IPS-11a (cell line): ENCODE measurements at regions not wholly inside any gene's neighbourhood (a gene's known extent, or its start where the extent isn't known, plus 50 kb on each side); places are given as distances from the start of the nearest gene placed in this dataset.

Source experiments
- H3K4me3 ChIP-seq: one replicate; pipeline ENCODE4 v1.5.1; 2013; ENCODE audit warnings: low read depth, low read length, control low read depth

DNA sequence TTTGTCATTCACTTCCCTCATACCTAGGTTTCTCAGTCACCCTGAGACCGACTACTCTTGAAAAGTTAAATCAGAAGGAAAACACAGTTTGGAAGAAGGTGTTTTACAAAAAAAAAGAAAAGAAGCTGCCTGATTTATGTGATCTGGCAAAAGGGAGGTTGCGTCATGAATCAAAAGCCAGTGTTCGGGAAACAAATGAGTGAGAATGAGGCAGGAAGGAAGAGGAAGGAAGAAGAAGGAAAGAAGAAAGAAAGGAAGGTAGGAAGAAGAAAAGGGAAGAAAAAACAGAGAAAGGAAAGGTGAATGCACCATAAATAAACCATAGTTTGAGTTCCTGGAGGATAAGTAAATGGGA, 314.6 kb downstream of the BLID start:
- H3K4me3 ChIP-seq = no peak overlapping the region

DNA sequence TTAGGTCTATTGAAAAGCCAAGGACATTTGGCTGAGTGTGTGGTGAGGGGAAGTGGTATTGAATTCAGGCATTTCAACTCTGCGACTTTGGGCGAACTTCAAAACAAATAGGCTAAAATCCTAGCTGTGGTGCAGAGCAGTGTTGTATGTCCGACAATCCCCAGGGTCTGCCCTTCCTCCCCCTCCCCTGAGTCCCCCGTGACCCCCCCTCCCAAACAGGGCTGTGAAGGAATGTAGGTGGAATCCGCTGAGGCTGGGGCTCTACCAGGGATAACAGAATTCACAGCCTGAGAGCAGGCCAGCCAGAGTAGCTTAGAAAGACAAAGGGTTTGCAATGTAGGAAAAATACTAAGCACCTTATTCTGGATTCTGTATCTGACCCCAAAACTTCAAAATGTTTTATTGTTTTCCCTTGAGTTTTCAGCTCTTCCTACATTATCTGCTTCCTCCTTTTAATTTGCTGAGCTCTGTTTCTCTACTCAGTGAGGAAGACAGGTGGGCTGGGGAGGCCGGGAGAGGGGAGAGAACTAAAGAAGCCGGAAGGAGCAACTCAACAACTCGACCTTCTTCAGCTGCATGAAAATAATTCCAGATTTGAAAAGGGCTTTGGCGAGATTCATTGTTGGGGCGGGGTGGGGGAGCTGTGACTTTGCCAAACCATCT, 315.2 kb downstream of the BLID start:
- no peak overlapping the region for H3K4me3 ChIP-seq

DNA sequence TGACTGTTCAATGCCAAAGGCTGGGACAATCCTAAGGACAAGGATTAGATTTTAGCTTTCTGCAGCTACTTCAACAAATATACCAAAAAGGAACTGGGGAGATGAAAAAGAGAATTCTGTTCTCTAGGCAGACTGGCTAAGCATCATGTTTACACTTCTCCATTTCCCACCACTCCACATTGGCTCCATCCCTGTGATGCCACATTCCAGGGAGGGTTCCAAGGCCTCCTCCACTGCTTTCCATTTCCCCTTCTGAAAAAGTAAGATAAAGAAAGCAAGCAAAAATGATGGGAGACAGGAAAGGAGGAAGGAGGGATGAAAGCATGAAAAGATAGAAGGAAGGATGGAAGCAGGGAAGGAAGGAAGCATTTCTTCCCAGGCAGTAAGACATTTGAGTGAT, 315.8 kb downstream of the BLID start:
- no peak overlapping the region for H3K4me3 ChIP-seq

DNA sequence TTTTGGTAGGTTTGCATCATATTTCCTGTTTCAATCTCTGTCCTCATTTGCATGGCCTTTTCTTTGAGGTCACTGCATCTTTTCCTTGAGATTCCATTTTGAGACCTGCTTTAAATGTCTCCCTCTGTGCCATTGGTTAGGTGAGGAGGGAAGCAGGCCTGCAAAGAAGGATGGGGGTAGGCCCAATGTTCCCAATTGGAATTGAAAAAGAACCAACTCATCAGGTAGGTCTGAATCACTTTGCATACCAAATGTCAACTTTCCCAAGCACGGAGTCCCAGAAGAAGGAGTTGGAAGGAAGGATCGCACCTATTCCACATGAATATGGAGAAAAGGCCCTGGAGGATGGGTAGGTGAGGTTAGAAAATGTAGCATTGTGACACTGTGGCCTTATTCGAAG, 318.5 kb downstream of the BLID start:
- H3K4me3 ChIP-seq = no peak overlapping the region

DNA sequence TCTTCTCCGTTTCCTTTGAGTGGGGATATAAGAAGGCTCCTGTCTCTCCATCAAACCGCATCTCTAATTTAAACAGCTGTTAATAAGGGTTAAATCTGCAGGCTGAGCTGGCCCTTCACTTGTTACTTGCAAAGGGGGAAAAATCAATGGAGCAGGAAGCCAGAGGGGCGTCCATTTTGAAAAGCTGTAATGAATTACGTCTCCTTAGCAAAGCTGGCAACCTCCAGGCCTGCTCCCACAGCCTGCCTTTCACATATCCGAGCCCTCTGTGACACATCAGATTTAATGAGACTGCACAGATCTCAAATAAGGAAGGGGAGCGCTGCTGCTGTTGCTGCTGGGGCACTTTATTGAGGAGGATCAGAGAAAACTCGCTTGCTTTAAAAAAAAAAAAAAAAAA, 320.8 kb downstream of the BLID start:
- H3K4me3 ChIP-seq = no peak overlapping the region

DNA sequence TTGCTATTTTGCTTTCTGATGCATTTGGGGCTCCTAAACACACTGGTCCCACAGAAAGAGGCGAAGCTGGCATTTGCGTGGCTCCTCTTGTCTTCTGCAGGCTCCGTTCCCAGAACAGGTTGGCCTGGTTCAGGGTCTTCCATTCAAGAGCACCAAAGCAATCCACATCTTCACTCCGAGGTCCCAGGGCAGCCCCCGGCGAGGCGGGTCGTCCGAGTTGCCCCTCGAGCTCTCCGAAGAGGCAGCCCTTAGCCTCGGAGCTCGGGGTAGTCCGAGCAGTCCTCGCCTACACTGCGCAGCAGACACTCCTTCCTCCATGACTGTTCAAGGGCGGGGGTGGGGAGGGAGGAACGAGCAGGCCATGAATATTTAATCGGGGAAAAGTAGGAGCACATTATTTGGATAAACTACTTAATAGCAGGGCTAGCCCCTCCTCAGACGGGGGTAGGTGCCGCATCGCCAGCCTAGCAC, 321.3 kb downstream of the BLID start:
- no peak overlapping the region for H3K4me3 ChIP-seq

DNA sequence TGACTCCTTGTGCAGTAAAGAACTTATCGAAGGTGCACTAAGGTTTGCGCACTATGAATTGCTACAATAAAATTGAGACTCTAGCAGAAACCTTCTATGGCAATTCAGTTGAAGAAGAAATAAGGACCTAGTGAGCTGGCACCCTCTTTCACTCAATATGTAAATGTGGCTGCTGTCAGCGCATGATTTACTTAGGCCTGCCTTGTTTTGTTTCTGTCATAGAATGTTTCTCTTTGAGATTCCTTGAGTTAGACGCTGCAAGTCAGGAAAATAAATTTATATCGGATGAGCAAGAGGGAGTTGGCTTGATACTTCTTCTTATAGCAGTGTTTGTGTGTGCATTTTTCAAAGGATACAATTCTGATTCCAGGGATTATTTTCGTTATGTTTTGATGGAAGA, 322.1 kb downstream of the BLID start:
- no peak overlapping the region for H3K4me3 ChIP-seq

DNA sequence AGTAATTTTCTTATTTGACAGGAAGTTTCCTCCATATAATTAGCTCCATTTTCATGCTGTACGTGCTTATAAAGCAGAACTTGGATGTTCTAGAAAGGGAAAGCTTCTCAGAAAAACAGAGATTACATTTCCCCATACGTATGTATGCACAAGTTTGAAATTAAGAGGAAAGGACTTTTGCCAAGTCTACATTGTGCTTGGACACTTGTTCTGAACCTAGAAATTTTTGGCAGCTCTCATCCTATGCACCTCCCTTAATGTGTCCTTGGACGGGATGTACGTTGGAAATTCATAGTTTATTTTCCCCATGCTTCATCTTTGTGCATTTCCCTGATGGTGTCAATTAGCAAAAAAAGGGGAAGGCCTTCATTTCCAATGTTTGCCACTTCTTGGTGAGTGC, 322.7 kb downstream of the BLID start:
- no peak overlapping the region for H3K4me3 ChIP-seq

DNA sequence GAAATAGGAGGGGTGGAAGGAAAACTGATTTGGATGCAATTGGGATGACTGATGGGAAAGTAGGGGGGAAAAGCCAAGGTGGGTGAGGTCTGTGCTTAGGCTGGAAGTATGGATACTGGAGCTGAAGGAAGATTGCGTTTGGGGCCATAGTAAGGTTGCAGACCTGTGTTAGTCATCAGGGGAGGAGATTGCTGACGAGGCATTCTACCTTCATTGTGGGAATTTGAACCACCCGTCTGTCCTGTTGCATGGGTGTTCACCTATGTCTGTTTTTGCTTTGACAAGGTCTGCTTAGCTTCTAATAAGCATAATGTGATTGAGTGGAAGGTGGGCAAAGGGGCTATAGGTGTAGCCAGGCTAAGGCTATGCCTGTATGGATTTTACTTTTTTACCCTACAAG, 323.8 kb downstream of the BLID start:
- no peak overlapping the region for H3K4me3 ChIP-seq

DNA sequence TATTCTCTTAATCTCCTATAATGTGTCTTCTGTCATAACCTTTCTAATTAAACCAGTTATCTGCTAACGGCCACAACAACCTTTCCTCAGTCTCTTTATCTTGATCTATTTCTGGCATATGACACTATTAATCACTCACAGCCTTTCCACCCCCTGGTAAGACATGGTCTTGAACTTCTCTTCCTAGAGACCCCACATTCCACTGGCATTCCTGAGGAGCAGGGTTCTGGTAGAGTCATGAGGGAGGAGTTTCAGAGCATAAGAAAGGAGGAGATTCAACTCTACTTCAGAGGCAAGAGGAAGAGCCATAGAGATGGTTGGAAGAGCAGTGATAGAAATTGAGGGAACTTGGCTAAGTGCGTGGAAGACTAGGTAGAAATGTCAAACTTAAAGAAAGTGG, 325.6 kb downstream of the BLID start:
- H3K4me3 ChIP-seq = no peak overlapping the region

DNA sequence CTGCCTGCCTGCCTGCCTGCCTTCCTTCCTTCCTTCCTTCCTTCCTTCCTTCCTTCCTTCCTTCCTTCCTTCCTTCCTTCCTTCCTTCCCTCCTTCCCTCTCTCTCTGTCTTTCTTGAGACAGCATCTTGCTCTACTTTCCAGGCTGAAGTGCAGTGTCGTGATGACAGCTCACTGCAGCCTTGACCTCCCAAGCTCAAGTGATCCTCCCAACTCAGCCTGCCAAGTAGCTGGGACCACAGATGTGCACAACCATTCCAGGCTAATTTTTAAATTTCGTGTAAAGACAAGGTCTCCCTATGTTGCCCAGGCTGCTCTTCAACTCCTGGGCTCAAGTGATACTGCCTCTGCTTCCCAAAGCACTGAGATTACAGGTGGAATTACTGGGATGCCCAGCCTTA, 328.2 kb upstream of the SORL1-AS1 start:
- no peak overlapping the region for H3K4me3 ChIP-seq

DNA sequence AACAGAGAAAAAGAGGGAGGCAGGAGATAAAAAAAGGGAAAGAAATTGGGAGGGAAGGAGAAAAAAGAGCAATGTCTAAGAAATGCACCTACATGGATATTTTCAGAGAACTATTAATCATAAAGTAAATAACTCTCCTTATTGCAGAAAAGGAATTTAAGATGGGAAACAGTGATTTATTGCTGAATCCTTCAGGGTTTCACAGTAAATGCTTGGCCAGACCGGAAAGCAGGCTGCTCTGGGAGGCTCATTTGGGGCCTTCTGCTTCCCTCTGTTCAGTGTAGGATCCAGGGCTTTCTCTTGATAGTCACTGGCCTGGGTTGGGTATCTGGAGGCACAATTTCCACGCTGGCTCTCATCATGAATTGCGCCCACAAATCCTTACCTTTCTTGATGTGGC, 324.3 kb upstream of the SORL1-AS1 start:
- no peak overlapping the region for H3K4me3 ChIP-seq

DNA sequence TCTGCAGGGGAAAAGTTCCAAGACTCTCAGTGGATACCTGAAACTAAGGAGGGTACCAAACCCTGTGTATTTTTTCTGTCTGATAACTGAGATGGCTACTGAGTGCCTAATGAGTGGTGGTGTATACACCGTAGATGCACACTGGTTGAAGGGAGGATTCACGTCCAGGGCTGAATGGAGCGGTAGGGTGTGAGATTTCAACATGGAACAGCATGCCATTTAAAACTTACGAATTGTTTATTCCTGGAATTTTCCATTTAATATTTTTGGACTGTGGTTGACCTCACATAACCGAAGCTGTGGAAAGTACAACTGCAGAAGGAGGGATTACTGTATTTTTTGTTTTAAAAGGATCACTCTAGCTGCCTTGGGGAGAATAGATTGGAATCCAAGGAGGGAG, 322.5 kb upstream of the SORL1-AS1 start:
- H3K4me3 ChIP-seq = no peak overlapping the region

DNA sequence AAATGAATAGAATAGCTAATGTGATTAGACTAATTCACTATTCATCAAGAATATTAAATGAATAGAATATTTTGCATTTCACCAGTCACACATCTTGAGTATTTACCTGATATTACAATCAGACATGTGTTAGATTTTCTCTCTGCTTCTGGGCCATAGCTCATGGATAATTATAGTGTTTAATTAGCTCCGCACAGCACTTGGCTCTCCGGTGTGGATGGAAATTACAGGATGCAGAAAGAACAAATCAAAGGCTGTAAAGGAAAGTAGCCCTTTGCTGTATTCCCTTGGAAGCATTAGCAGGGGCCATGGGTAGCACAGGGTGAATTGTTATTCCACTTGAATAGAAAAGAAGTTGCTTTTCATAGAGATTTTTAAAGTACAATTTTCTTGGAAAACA, 320.3 kb upstream of the SORL1-AS1 start:
- no peak overlapping the region for H3K4me3 ChIP-seq

DNA sequence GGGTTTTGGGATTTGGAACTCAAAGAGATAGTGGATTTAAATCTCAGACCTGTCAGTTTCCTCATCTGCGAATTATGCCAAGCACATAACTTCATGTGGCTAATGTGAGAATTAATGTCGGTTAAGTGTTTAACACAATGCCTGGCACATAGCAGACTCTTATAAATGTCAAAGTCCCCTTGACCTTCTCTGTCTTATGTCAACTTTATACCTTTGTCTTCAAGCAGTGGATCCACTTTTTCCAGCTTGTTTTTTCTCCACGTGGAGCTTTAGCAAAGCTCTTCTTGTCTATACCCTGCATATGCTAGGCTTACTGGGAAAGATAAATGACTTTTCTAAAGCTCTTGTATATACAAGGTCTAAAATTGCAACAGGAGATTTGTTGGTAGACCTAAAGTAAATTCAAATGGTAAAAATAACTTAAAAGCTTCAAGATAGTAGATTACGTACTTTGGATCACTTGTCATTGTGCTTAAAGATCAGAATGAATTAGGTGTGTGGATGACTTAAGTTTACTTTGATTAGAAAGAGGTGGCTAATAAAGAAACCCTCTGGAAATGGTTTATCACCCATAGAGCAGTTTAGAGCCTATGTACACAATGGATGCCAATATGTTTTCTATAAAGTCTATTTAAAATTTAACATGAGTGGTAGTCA, 318.3 kb upstream of the SORL1-AS1 start:
- no peak overlapping the region for H3K4me3 ChIP-seq

DNA sequence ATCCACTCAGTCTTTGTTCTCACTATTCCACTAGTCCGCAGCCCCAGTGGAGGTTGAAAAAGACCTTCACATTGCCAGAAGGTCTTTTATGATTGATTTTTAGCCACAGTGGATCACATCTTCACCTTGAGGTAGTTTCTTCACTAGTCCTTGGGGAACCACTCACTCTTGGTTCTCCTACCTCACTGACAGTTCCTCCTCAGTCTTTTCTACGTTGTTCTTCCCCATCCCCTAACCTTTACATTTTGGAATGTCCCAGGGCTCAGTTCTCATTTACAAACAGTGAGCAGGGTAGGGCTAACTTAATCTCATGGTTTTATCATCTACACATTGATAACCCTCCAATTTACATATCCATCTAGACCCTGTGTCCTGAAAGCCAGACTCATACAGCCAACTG, 316.4 kb upstream of the SORL1-AS1 start:
- no peak overlapping the region for H3K4me3 ChIP-seq

DNA sequence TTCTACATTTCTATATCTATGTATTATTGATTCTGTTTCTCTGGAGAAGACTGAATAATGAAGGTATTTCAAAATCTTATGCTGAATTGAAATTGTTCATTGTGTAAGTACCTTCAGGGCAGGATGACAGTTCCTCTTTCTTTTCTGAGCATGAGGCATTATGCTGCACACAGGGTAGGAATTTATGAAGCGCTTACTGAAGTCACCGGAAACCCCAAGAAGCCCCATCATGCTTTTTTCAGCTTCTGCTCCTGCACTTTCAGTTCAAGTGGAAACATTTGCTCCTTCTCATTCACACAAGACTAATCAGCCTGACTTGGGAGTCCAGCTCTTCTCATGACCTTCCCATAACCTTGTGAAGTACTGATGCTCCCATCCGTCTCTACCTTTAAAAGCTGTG, 314.7 kb upstream of the SORL1-AS1 start:
- H3K4me3 ChIP-seq = no peak overlapping the region

DNA sequence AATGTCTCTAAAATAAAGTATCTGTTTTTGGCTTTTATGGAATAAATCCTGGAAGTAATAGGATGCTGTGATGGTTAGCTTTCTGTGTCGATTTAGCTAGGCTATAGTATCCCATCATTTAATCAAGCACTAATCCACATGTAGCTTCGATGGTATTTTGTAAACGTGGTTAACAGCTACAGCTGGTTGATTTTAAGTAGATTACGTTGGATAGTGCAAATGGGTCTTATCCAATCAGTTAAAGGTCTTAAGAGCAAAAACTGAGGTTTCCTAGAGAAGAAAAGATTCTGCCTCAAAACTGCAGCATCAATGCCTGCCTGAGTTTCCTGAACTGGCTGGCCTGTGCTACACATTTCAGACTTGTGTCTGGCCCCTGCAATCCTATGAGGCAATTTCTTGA, 314.2 kb upstream of the SORL1-AS1 start:
- no peak overlapping the region for H3K4me3 ChIP-seq

DNA sequence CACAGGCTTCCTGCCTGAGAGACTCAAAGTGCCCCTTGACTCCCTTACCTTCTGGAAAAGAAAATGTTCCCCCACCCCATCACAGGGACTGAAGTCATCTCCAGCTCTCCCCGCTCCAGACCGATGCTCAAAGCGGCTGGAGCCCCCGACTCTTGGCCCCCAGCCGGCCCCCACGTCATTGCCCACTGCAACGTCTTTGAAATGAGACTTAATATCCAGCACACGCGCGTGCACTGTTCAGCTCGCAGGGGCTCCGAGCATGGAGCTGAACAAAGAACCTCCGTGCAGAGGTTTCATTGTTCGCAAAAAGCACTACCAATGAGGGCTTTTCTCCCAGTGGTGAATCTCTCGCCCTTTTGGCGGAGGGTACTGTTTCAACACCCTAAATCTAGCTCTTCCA, 313.4 kb upstream of the SORL1-AS1 start:
- no peak overlapping the region for H3K4me3 ChIP-seq

DNA sequence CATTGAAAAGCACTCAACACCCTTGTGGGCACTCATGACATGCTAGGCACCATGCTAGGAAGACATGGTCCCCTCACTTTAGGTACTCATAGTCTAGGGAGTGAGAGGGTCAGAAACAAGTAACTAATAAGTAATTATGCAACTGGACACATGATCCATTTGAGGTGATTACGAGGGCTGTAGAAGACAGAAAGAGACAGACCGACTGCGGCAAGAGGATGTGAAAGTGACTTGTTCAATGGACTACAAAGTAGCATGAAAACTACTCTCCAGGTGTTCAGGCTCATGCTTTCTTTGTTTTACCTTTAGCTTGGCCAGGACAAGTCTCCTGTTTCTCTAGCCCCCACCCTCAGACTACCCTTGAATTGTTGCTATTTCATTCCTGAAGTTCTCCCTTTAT, 310.8 kb upstream of the SORL1-AS1 start:
- no peak overlapping the region for H3K4me3 ChIP-seq

DNA sequence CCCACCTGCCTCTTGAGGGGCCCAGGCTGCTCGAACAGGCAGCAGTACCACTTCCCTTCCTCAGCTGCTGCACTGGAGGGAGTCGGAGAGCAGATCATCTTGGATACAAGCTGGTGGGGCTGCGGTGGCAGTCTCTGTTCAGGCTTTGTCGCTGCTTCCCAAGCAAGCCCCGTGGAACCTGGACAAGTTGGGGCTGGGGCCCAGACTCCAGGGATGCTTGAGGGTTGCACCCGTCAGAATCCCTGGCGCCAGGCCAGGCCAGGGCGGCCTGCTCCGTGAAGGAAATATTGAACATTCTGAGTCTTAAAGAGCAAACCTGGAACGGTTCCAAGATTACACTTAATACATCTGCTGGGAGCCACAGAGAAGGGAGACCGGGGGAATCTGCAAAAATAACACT, 310.1 kb upstream of the SORL1-AS1 start:
- H3K4me3 ChIP-seq = no peak overlapping the region

DNA sequence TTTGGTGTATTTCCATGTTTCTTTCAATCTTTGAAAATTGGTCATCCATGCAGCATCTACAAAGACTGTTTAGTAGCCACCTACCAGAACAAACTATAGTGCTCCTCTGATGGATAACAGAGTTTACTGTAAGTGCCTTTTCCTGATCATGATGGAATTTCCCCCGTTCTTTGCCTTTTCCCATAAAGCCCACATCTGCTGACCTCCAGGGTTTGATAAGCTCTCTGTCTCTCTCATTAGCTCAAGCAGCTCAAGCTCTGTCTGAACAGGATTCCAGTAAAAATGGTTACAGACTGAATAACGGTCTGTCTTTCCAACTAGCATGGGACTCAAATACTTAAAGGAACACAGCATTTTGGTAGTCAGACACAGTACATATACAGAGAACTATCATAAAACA, 308.4 kb upstream of the SORL1-AS1 start:
- H3K4me3 ChIP-seq = no peak overlapping the region

DNA sequence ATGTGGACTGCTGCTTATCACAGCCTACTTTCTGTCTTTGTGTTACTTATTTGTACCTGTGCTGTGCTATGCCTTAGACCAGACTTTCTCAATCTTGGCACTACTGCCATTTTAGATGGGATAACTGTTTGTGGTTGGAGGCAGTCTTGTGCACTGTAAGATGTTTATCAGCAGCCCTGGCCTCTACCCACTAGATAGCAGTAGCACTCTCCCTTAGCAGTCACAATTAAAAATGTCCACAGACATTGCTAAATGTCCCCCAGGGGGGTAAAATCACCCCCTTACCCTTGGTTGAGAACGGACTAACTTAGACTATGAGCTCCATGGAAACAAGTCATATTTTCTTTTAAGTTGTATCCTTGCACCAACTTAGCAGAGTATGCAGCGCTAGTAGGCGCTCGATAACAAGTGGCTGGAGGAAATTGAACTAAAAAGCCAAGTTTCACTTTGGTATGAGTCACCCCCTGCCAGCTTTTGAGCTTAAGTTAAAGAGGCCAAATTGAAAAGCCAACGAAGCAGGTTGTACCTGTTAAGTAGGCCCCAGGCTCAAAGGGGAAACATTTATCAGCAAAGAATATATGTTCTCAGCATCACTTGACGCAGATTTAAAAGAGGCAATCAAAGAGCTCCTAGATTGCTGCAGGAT, 304.8 kb upstream of the SORL1-AS1 start:
- H3K4me3 ChIP-seq = no peak overlapping the region
